Uterus (tissue), 2 donors: ENCODE measurements at regions not wholly inside any gene's neighbourhood (a gene's known extent, or its start where the extent isn't known, plus 50 kb on each side); places are given as distances from the start of the nearest gene placed in this dataset.

Source experiments
- POLR2A ChIP-seq, 2 donors: fragments of 450-650 bp; IDR thresholded peaks; one replicate each; pipeline ENCODE4 v1.6.1; 2016; ENCODE audit warnings: antibody characterized with exemption in 2 of 2, mild to moderate bottlenecking in 1 of 2, moderate library complexity in 1 of 2
- TF ChIP-seq, protein P1 (sequence below), 4 experiments: fragments of 200-600 bp in 2 of 4; fragments of 450-650 bp in 2 of 4; sonication (generic) in 2 of 4; IDR thresholded peaks; one replicate each; pipeline ENCODE4 v1.5.1; 2016 to 2019; ENCODE audit warnings: antibody characterized with exemption in 4 of 4, mild to moderate bottlenecking in 2 of 4, moderate library complexity in 1 of 4

DNA sequence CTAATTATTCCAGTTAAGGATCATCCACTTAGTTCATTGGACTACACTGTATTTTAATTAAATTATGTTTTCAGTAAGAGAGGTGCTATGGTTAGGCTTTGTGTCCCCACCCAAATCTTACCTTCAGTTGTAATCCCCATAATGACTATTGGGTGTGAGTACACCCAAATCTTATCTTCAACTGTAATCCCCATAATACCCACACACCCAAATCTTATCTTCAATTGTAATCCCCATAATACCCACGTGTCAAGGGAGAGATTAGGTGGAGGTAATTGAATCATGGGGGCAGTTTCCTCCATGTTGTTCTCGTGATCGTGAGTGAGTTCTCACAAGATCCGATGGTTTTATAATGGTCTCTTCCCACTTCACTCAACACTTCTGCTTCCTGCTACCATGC is 208.0 kb upstream of the PHACTR1 start:
- TF ChIP-seq, protein P1, sequence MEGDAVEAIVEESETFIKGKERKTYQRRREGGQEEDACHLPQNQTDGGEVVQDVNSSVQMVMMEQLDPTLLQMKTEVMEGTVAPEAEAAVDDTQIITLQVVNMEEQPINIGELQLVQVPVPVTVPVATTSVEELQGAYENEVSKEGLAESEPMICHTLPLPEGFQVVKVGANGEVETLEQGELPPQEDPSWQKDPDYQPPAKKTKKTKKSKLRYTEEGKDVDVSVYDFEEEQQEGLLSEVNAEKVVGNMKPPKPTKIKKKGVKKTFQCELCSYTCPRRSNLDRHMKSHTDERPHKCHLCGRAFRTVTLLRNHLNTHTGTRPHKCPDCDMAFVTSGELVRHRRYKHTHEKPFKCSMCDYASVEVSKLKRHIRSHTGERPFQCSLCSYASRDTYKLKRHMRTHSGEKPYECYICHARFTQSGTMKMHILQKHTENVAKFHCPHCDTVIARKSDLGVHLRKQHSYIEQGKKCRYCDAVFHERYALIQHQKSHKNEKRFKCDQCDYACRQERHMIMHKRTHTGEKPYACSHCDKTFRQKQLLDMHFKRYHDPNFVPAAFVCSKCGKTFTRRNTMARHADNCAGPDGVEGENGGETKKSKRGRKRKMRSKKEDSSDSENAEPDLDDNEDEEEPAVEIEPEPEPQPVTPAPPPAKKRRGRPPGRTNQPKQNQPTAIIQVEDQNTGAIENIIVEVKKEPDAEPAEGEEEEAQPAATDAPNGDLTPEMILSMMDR (IDR thresholded peaks at IDR 0.05), result no peak
- no peak for TF ChIP-seq POLR2A (IDR thresholded peaks at IDR 0.05)
